ENCODE measurements at regions not wholly inside any gene's neighbourhood (a gene's known extent, or its start where the extent isn't known, plus 50 kb on each side); places are given as distances from the start of the nearest gene placed in this dataset.

- TF ChIP-seq, protein P1, sequence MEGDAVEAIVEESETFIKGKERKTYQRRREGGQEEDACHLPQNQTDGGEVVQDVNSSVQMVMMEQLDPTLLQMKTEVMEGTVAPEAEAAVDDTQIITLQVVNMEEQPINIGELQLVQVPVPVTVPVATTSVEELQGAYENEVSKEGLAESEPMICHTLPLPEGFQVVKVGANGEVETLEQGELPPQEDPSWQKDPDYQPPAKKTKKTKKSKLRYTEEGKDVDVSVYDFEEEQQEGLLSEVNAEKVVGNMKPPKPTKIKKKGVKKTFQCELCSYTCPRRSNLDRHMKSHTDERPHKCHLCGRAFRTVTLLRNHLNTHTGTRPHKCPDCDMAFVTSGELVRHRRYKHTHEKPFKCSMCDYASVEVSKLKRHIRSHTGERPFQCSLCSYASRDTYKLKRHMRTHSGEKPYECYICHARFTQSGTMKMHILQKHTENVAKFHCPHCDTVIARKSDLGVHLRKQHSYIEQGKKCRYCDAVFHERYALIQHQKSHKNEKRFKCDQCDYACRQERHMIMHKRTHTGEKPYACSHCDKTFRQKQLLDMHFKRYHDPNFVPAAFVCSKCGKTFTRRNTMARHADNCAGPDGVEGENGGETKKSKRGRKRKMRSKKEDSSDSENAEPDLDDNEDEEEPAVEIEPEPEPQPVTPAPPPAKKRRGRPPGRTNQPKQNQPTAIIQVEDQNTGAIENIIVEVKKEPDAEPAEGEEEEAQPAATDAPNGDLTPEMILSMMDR (conservative IDR thresholded peaks at IDR 0.05) = no peak
- no peak for TF ChIP-seq EZH2 (IDR thresholded peaks at IDR 0.05; ENCODE audit: low read depth)
Observed at GRCh38 chr16:24624102-24624501, 84.7 kb downstream of the RBBP6 start.

All from PC-9 (cell line).